ENCODE measurements at regions not wholly inside any gene's neighbourhood (a gene's known extent, or its start where the extent isn't known, plus 50 kb on each side); places are given as distances from the start of the nearest gene placed in this dataset.

GRCh38 chr12:74722709-74723108 is 185.1 kb downstream of the ATXN7L3B start:
- DNase-seq (ENCODE audit: low read depth in 2 of 2) = no peak
- TF ChIP-seq CTCF (IDR thresholded peaks at IDR 0.05; ENCODE audit: low read depth, low read length) = no peak
- H3K4me3 ChIP-seq (replicated peaks in 1 of 2; ENCODE audit: low read depth in 2 of 2, low read length in 2 of 2) = no peak overlapping the region

GRCh38 chr12:74725154-74725553 is 187.5 kb downstream of the ATXN7L3B start:
- peak; percentile 59 to 69 for DNase-seq (ENCODE audit: low read depth in 2 of 2)
- no peak for TF ChIP-seq CTCF (IDR thresholded peaks at IDR 0.05; ENCODE audit: low read depth, low read length)

GRCh38 chr12:74728006-74728405 is 190.4 kb downstream of the ATXN7L3B start:
- no peak overlapping the region for H3K4me3 ChIP-seq (replicated peaks in 1 of 2; ENCODE audit: low read depth in 2 of 2, low read length in 2 of 2)
- TF ChIP-seq CTCF (IDR thresholded peaks at IDR 0.05; ENCODE audit: low read depth, low read length) = no peak
- no peak for DNase-seq (ENCODE audit: low read depth in 2 of 2)

More at GRCh38 chr12:74725154-74725553, 187.5 kb downstream of the ATXN7L3B start:
- no peak overlapping the region for H3K4me3 ChIP-seq (replicated peaks in 1 of 2; ENCODE audit: low read depth in 2 of 2, low read length in 2 of 2)

- TF ChIP-seq CTCF (IDR thresholded peaks at IDR 0.05; ENCODE audit: low read depth, low read length) = no peak
- H3K4me3 ChIP-seq (replicated peaks in 1 of 2; ENCODE audit: low read depth in 2 of 2, low read length in 2 of 2) = no peak overlapping the region
- DNase-seq (ENCODE audit: low read depth in 2 of 2) = no peak
These were observed 194.6 kb downstream of the ATXN7L3B start for GRCh38 chr12:74732164-74732784.

- no peak overlapping the region for H3K4me3 ChIP-seq (replicated peaks in 1 of 2; ENCODE audit: low read depth in 2 of 2, low read length in 2 of 2)
These were observed 195.2 kb downstream of the ATXN7L3B start for GRCh38 chr12:74732826-74733225.

GRCh38 chr12:74741112-74741511 is 203.5 kb downstream of the ATXN7L3B start:
- no peak for TF ChIP-seq CTCF (IDR thresholded peaks at IDR 0.05; ENCODE audit: low read depth, low read length)
- H3K4me3 ChIP-seq (replicated peaks in 1 of 2; ENCODE audit: low read depth in 2 of 2, low read length in 2 of 2) = no peak overlapping the region
- DNase-seq (ENCODE audit: low read depth in 2 of 2) = no peak

More at GRCh38 chr12:74732826-74733225, 195.2 kb downstream of the ATXN7L3B start:
- no peak for TF ChIP-seq CTCF (IDR thresholded peaks at IDR 0.05; ENCODE audit: low read depth, low read length)
- DNase-seq (ENCODE audit: low read depth in 2 of 2) = no peak

GRCh38 chr12:74747305-74747704 is 209.7 kb downstream of the ATXN7L3B start:
- DNase-seq (ENCODE audit: low read depth in 2 of 2) = peak in 1 of 2 donors; percentile 37
- no peak overlapping the region for H3K4me3 ChIP-seq (replicated peaks in 1 of 2; ENCODE audit: low read depth in 2 of 2, low read length in 2 of 2)
- no peak for TF ChIP-seq CTCF (IDR thresholded peaks at IDR 0.05; ENCODE audit: low read depth, low read length)
